ENCODE measurements at regions not wholly inside any gene's neighbourhood (a gene's known extent, or its start where the extent isn't known, plus 50 kb on each side); places are given as distances from the start of the nearest gene placed in this dataset.

DNA sequence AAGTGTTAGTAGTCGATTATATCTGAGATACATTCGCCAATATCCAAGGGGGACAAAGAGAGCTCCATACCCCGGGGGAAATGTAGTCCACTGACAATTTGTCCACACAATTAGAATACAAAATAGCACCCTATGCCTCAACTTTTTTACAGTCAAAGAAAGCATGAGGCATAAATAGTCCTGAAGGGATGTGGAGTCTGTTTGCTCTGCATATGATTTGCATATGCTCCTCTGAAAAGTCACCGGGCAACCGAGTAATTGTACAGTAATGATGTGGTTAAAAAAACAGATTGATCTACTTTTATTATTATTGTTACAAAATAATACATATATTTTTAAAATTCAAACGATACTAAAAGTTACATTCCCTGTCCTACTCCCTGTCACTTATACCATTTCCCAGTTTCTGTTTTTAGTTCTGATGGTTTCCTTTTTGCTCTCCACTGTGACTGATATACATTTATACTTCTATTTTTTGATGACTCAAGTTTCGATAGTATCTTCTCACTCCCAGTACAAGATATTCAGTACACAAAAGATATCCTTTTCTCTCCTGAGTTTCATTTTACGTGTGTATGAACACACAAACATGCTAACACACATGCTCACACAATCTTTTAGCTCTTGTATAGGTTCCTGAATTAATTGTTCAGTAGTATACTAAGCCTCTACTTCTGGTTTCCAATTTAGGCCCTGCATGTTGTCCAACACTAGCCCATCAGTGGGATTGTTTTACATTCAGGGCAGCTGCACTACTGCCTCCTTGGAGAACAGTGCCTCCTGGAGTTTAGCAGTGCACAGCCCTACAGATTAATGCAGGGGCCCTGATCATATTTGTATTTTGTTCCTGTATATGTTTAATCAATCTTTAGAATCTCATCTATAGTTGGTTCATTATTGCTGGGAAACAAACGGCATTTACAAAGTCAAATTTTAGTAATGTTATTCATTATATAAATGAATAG is 130.9 kb downstream of the TES start:
- H3K4me3 ChIP-seq: no peak overlapping the region
- no peaks in the 10 kb centered on the region for H3K27me3 ChIP-seq
- DNase-seq (no peak), ATAC-seq (peak in 3 of 4 donors; percentile 37 to 57 (median 55))
- H3K9me3 ChIP-seq: no peaks in the 10 kb centered on the region
- 80% methylated on average over 9 of the region's 9 CpGs for WGBS (ENCODE audit: insufficient coverage, low coverage, low lambda C conversion rate, missing lambda C conversion rate)
- no peak for TF ChIP-seq POLR2A (IDR thresholded peaks at IDR 0.05)
- TF ChIP-seq CTCF (IDR thresholded peaks at IDR 0.05): peak; percentile 31 to 42 (median 35)
- H3K4me1 ChIP-seq: peaks cover 0 to 22% (median 10%) of the 10 kb centered on the region in 4 donors
- H3K27ac ChIP-seq: no peak overlapping the region
- intact Hi-C loops (cut with DNase I): no loop called here
- no peaks in the 10 kb centered on the region for H3K36me3 ChIP-seq

GRCh38 chr7:116342125-116342524 is 131.8 kb downstream of the TES start:
- no peak overlapping the region for H3K4me3 ChIP-seq
- DNase-seq: no peak
- no peaks in the 10 kb centered on the region for H3K9me3 ChIP-seq
- H3K4me1 ChIP-seq: peaks cover 0 to 22% (median 10%) of the 10 kb centered on the region in 4 donors
- intact Hi-C loops (cut with DNase I): no loop called here
- H3K27me3 ChIP-seq: no peaks in the 10 kb centered on the region
- no peak overlapping the region for H3K27ac ChIP-seq
- no peak for ATAC-seq
- H3K36me3 ChIP-seq: no peaks in the 10 kb centered on the region
- TF ChIP-seq CTCF (IDR thresholded peaks at IDR 0.05): no peak
- no peak for TF ChIP-seq POLR2A (IDR thresholded peaks at IDR 0.05)

DNA sequence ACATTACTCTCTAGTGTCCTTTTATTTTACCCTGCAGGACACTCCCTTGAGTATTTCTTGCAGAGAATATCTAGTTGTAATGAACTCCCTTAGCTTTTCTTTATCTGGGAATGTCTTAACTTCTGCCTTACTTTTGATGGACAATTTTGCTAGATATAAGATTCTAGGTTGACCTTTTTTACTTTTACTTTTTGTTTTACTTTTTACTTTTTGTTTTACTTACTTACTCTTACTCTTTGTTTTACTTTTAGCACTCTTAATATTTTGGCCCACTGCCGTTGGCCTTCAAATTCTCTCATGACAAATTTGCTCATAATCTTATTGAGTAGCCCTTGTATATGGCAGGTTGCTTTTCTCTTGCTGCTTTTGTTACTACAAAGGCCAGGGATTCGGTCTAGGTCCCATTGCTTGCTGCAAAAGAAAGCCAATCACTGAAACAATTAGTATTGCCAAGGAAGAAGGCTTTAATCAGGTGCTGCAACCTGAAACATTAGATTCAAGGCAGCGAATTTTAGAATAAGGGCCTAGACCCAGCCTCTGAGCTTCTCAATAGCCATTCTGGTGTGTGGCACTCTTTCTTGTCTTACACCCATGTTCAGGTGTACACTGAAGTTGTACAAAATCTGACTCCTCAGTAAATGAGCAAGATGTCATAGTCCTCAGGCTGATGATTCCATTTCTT is 137.0 kb downstream of the TES start:
- H3K27ac ChIP-seq: no peak overlapping the region
- WGBS (ENCODE audit: insufficient coverage, low coverage, low lambda C conversion rate, missing lambda C conversion rate): 78% methylated on average over 3 of the region's 3 CpGs
- no peaks in the 10 kb centered on the region for H3K36me3 ChIP-seq
- ATAC-seq: no peak
- DNase-seq: no peak
- intact Hi-C loops (cut with DNase I): no loop called here
- H3K4me1 ChIP-seq: no peaks in the 10 kb centered on the region
- TF ChIP-seq CTCF (IDR thresholded peaks at IDR 0.05): no peak
- TF ChIP-seq POLR2A (IDR thresholded peaks at IDR 0.05): no peak
- no peaks in the 10 kb centered on the region for H3K9me3 ChIP-seq
- no peaks in the 10 kb centered on the region for H3K27me3 ChIP-seq
- no peak overlapping the region for H3K4me3 ChIP-seq

DNA sequence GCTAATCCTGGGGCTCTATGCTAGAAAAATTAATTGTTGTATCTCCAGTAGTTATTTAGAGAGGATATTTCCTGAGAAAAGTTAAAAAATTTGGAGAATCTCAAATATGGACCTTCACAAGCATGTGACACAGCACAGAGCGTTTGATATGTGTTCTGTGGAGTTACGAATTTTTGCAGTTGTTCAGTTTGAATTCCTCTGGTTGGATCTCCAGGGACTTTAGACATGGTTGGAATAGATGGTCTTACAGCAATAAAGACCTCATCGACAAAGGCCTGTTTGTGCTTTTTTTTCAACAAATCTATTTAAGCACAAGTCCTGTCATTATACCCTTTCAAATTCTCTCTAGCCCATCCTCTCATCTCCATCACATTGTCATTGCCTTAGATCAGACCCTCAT is 138.0 kb downstream of the TES start:
- no peak for DNase-seq
- WGBS (ENCODE audit: insufficient coverage, low coverage, low lambda C conversion rate, missing lambda C conversion rate): 57% methylated on average over 2 of the region's 3 CpGs
- Histone ChIP-seq H3K4me1 (peaks cover 0 to 3% (median under 1%) of the 10 kb centered on the region in 4 donors), H3K9me3 (no peaks in the 10 kb centered on the region), H3K36me3 (no peaks in the 10 kb centered on the region), H3K27ac (no peak overlapping the region), H3K27me3 (no peaks in the 10 kb centered on the region), H3K4me3 (no peak overlapping the region)
- ATAC-seq: no peak
- intact Hi-C loops (cut with DNase I): no loop called here
- TF ChIP-seq POLR2A (IDR thresholded peaks at IDR 0.05) (no peak), CTCF (IDR thresholded peaks at IDR 0.05) (no peak)
